GM23338 (cell line): ENCODE measurements at regions not wholly inside any gene's neighbourhood (a gene's known extent, or its start where the extent isn't known, plus 50 kb on each side); places are given as distances from the start of the nearest gene placed in this dataset.

Experiments used
- ATAC-seq: fragments of 200-7000 bp; cut with Tn5 transposase; 3 replicates; pipeline ENCODE4 v1.9.1; 2020
- DNase-seq: peaks from one replicate; pipeline ENCODE4 v3.0.0-alpha.2; 2015; ENCODE audit warnings: low spot score
- H2AFZ ChIP-seq: fragments of 200-600 bp; sonication (generic); 2 replicates; pipeline ENCODE4 v1.8.0; 2016; ENCODE audit warnings: antibody characterized with exemption, mild to moderate bottlenecking, moderate library complexity
- H3F3A ChIP-seq: fragments of 200-600 bp; sonication (generic); replicated peaks from 2 replicates; pipeline ENCODE4 v1.8.0; 2017; ENCODE audit warnings: antibody characterized with exemption, mixed run types, low read depth
- H3K27ac ChIP-seq: fragments of 200-600 bp; sonication (generic); 2 replicates; pipeline ENCODE4 v1.6.1; 2016; ENCODE audit warnings: low read depth
- H3K27me3 ChIP-seq: fragments of 200-600 bp; sonication (generic); 2 replicates; pipeline ENCODE4 v1.8.0; 2016; ENCODE audit warnings: mild to moderate bottlenecking, mixed run types, moderate library complexity; ENCODE audit not compliant: insufficient read depth
- H3K36me3 ChIP-seq: fragments of 200-600 bp; sonication (generic); 2 replicates; pipeline ENCODE4 v1.8.0; 2016; ENCODE audit warnings: mild to moderate bottlenecking; ENCODE audit not compliant: insufficient read depth
- H3K4me1 ChIP-seq: fragments of 200-600 bp; sonication (generic); 2 replicates; pipeline ENCODE4 v1.8.0; 2016; ENCODE audit warnings: mild to moderate bottlenecking, moderate library complexity; ENCODE audit not compliant: insufficient read depth
- H3K4me2 ChIP-seq: fragments of 200-600 bp; sonication (generic); 2 replicates; pipeline ENCODE4 v1.7.1; 2017; ENCODE audit warnings: mixed run types
- H3K4me3 ChIP-seq: fragments of 200-600 bp; sonication (generic); 2 replicates; pipeline ENCODE4 v1.6.1; 2016; ENCODE audit warnings: mixed run types
- H3K79me2 ChIP-seq: fragments of 200-600 bp; sonication (generic); replicated peaks from 2 replicates; pipeline ENCODE4 v1.8.0; 2017; ENCODE audit warnings: mild to moderate bottlenecking; ENCODE audit not compliant: insufficient read depth
- H3K9me2 ChIP-seq: fragments of 200-600 bp; sonication (generic); 2 replicates; pipeline ENCODE4 v1.8.0; 2017; ENCODE audit not compliant: insufficient read depth
- H4K20me1 ChIP-seq: fragments of 200-600 bp; sonication (generic); replicated peaks from 2 replicates; pipeline ENCODE4 v1.8.0; 2017; ENCODE audit warnings: mild to moderate bottlenecking; ENCODE audit not compliant: insufficient read depth
- H3K27ac Mint-ChIP-seq: 2 replicates; pipeline ENCODE4 v1.8.0; 2020; ENCODE audit warnings: inconsistent platforms, mild to moderate bottlenecking, moderate library complexity, mixed read lengths
- H3K27me3 Mint-ChIP-seq: 3 replicates; pipeline ENCODE4 v1.8.0; 2022; ENCODE audit warnings: low read depth, mild to moderate bottlenecking, moderate library complexity, mixed read lengths, inconsistent platforms; ENCODE audit not compliant: insufficient read depth, poor library complexity
- H3K36me3 Mint-ChIP-seq: 3 replicates; pipeline ENCODE4 v1.8.0; 2021; ENCODE audit warnings: low read depth, mild to moderate bottlenecking, inconsistent platforms, moderate library complexity, mixed read lengths
- H3K4me1 Mint-ChIP-seq: 3 replicates; pipeline ENCODE4 v1.8.0; 2020; ENCODE audit warnings: mild to moderate bottlenecking, inconsistent platforms, mixed read lengths
- H3K4me3 Mint-ChIP-seq: 3 replicates; pipeline ENCODE4 v1.8.0; 2021; ENCODE audit warnings: moderate library complexity, mild to moderate bottlenecking, inconsistent platforms, mixed read lengths
- H3K9me3 Mint-ChIP-seq: 3 replicates; pipeline ENCODE4 v1.8.0; 2020; ENCODE audit warnings: moderate library complexity, mild to moderate bottlenecking, inconsistent platforms, mixed read lengths
- CREB1 ChIP-seq: fragments of 250-450 bp; sonication (Bioruptor Pico); IDR thresholded peaks from 2 replicates; pipeline ENCODE4 v1.5.0; 2020; ENCODE audit warnings: low read depth, mild to moderate bottlenecking, moderate library complexity
- CTCF ChIP-seq, 2 experiments: fragments of 200-600 bp in 1 of 2; sonication (generic) in 1 of 2; conservative IDR thresholded peaks; 2 replicates each; pipeline versions ENCODE4 v1.5.1 to v1.6.1; 2016 to 2017; ENCODE audit warnings: antibody characterized with exemption in 2 of 2, low read depth in 2 of 2, mild to moderate bottlenecking in 2 of 2, moderate library complexity in 1 of 2
- EZH2 ChIP-seq: fragments of 200-600 bp; sonication (generic); IDR thresholded peaks from one replicate; pipeline ENCODE4 v1.8.0; 2017; ENCODE audit warnings: antibody characterized with exemption, mild to moderate bottlenecking, low read depth; ENCODE audit not compliant: unreplicated experiment
- EZH2phosphoT487 ChIP-seq: fragments of 200-600 bp; sonication (generic); IDR thresholded peaks from one replicate; pipeline ENCODE4 v1.8.1; 2018; ENCODE audit warnings: antibody characterized with exemption; ENCODE audit not compliant: unreplicated experiment
- JUNB ChIP-seq: IDR thresholded peaks from one replicate; pipeline ENCODE4 v1.6.1; 2016; ENCODE audit warnings: antibody characterized with exemption; ENCODE audit not compliant: unreplicated experiment
- NANOG ChIP-seq: IDR thresholded peaks from 2 replicates; pipeline ENCODE4 v1.6.1; 2016; ENCODE audit warnings: antibody characterized with exemption, borderline replicate concordance
- POLR2AphosphoS5 ChIP-seq: IDR thresholded peaks from 2 replicates; pipeline ENCODE4 v1.6.1; 2016; ENCODE audit warnings: antibody characterized with exemption, low read depth
- STAT1 ChIP-seq: IDR thresholded peaks from one replicate; pipeline ENCODE4 v1.6.1; 2016; ENCODE audit warnings: antibody characterized with exemption; ENCODE audit not compliant: unreplicated experiment
- ZNF114 ChIP-seq: fragments of 250-450 bp; sonication (Bioruptor Pico); IDR thresholded peaks from 2 replicates; pipeline ENCODE4 v1.5.0; 2020; ENCODE audit warnings: mild to moderate bottlenecking, moderate library complexity
- TF ChIP-seq, protein P1 (sequence below): fragments of 250-450 bp; sonication (Bioruptor Pico); IDR thresholded peaks from 2 replicates; pipeline ENCODE4 v1.5.0; 2020; ENCODE audit warnings: mild to moderate bottlenecking, moderate library complexity
- TF ChIP-seq, protein P2 (sequence below): IDR thresholded peaks from one replicate; pipeline ENCODE4 v1.6.1; 2018; ENCODE audit warnings: antibody characterized with exemption; ENCODE audit not compliant: unreplicated experiment

GRCh38 chr10:10362800-10363199 is 654.9 kb upstream of the CELF2 start (continued):
- TF ChIP-seq, protein P1, sequence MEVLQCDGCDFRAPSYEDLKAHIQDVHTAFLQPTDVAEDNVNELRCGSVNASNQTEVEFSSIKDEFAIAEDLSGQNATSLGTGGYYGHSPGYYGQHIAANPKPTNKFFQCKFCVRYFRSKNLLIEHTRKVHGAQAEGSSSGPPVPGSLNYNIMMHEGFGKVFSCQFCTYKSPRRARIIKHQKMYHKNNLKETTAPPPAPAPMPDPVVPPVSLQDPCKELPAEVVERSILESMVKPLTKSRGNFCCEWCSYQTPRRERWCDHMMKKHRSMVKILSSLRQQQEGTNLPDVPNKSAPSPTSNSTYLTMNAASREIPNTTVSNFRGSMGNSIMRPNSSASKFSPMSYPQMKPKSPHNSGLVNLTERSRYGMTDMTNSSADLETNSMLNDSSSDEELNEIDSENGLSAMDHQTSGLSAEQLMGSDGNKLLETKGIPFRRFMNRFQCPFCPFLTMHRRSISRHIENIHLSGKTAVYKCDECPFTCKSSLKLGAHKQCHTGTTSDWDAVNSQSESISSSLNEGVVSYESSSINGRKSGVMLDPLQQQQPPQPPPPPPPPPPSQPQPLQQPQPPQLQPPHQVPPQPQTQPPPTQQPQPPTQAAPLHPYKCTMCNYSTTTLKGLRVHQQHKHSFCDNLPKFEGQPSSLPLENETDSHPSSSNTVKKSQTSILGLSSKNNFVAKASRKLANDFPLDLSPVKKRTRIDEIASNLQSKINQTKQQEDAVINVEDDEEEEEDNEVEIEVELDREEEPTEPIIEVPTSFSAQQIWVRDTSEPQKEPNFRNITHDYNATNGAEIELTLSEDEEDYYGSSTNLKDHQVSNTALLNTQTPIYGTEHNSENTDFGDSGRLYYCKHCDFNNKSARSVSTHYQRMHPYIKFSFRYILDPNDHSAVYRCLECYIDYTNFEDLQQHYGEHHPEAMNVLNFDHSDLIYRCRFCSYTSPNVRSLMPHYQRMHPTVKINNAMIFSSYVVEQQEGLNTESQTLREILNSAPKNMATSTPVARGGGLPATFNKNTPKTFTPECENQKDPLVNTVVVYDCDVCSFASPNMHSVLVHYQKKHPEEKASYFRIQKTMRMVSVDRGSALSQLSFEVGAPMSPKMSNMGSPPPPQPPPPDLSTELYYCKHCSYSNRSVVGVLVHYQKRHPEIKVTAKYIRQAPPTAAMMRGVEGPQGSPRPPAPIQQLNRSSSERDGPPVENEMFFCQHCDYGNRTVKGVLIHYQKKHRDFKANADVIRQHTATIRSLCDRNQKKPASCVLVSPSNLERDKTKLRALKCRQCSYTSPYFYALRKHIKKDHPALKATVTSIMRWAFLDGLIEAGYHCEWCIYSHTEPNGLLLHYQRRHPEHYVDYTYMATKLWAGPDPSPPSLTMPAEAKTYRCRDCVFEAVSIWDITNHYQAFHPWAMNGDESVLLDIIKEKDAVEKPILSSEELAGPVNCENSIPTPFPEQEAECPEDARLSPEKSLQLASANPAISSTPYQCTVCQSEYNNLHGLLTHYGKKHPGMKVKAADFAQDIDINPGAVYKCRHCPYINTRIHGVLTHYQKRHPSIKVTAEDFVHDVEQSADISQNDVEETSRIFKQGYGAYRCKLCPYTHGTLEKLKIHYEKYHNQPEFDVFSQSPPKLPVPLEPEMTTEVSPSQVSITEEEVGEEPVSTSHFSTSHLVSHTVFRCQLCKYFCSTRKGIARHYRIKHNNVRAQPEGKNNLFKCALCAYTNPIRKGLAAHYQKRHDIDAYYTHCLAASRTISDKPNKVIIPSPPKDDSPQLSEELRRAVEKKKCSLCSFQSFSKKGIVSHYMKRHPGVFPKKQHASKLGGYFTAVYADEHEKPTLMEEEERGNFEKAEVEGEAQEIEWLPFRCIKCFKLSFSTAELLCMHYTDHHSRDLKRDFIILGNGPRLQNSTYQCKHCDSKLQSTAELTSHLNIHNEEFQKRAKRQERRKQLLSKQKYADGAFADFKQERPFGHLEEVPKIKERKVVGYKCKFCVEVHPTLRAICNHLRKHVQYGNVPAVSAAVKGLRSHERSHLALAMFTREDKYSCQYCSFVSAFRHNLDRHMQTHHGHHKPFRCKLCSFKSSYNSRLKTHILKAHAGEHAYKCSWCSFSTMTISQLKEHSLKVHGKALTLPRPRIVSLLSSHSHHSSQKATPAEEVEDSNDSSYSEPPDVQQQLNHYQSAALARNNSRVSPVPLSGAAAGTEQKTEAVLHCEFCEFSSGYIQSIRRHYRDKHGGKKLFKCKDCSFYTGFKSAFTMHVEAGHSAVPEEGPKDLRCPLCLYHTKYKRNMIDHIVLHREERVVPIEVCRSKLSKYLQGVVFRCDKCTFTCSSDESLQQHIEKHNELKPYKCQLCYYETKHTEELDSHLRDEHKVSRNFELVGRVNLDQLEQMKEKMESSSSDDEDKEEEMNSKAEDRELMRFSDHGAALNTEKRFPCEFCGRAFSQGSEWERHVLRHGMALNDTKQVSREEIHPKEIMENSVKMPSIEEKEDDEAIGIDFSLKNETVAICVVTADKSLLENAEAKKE = no peak
- no peak for TF ChIP-seq CREB1 (CRISPR knock-in tag)
- TF ChIP-seq NANOG = no peak
- no peak for TF ChIP-seq STAT1
- TF ChIP-seq ZNF114 = no peak

GRCh38 chr10:10363217-10363616 is 654.5 kb upstream of the CELF2 start:
- H3K9me2 ChIP-seq = no peaks in the 10 kb centered on the region
- H3K4me3 Mint-ChIP-seq = no peak overlapping the region
- peaks cover 5% of the 10 kb centered on the region for H3K9me3 Mint-ChIP-seq
- H3K36me3 Mint-ChIP-seq = peaks cover 6% of the 10 kb centered on the region; the same call in 2 of the 3 replicates
- peak overlapping the region; percentile 66; the same call in 1 of the 2 replicates for H2AFZ ChIP-seq
- DNase-seq (no peak), ATAC-seq (no peak)
- peaks cover 31% of the 10 kb centered on the region for H3K4me1 Mint-ChIP-seq
- no peak overlapping the region for H3K4me3 ChIP-seq
- H4K20me1 ChIP-seq = no peaks in the 10 kb centered on the region
- H3K36me3 ChIP-seq = no peaks in the 10 kb centered on the region
- H3K27ac ChIP-seq = no peak overlapping the region
- H3K27me3 ChIP-seq = no peaks in the 10 kb centered on the region
- H3K4me1 ChIP-seq = peaks cover 24% of the 10 kb centered on the region
- H3F3A ChIP-seq = no peaks in the 10 kb centered on the region
- H3K79me2 ChIP-seq = no peaks in the 10 kb centered on the region
- no peak overlapping the region for H3K27ac Mint-ChIP-seq
- H3K27me3 Mint-ChIP-seq = peaks cover 6% of the 10 kb centered on the region
- no peak overlapping the region for H3K4me2 ChIP-seq
- TF ChIP-seq, protein P2, sequence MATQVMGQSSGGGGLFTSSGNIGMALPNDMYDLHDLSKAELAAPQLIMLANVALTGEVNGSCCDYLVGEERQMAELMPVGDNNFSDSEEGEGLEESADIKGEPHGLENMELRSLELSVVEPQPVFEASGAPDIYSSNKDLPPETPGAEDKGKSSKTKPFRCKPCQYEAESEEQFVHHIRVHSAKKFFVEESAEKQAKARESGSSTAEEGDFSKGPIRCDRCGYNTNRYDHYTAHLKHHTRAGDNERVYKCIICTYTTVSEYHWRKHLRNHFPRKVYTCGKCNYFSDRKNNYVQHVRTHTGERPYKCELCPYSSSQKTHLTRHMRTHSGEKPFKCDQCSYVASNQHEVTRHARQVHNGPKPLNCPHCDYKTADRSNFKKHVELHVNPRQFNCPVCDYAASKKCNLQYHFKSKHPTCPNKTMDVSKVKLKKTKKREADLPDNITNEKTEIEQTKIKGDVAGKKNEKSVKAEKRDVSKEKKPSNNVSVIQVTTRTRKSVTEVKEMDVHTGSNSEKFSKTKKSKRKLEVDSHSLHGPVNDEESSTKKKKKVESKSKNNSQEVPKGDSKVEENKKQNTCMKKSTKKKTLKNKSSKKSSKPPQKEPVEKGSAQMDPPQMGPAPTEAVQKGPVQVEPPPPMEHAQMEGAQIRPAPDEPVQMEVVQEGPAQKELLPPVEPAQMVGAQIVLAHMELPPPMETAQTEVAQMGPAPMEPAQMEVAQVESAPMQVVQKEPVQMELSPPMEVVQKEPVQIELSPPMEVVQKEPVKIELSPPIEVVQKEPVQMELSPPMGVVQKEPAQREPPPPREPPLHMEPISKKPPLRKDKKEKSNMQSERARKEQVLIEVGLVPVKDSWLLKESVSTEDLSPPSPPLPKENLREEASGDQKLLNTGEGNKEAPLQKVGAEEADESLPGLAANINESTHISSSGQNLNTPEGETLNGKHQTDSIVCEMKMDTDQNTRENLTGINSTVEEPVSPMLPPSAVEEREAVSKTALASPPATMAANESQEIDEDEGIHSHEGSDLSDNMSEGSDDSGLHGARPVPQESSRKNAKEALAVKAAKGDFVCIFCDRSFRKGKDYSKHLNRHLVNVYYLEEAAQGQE = no peak
- TF ChIP-seq EZH2phosphoT487 = no peak
- TF ChIP-seq NANOG = no peak
- TF ChIP-seq EZH2 = no peak
- TF ChIP-seq POLR2AphosphoS5 = no peak
- TF ChIP-seq ZNF114 = no peak
- TF ChIP-seq JUNB = no peak
- TF ChIP-seq CTCF (conservative IDR thresholded peaks at IDR 0.05; ENCODE audit: low read depth in 2 of 2) = no peak
